Ascending aorta (tissue), 2 donors: ENCODE measurements at regions not wholly inside any gene's neighbourhood (a gene's known extent, or its start where the extent isn't known, plus 50 kb on each side); places are given as distances from the start of the nearest gene placed in this dataset.

Experiments used
- DNase-seq, 2 donors: peaks; one replicate each; pipeline ENCODE4 v3.0.0-alpha.2; 2019; ENCODE audit warnings: low spot score in 2 of 2
- H3K27ac ChIP-seq, 2 donors: fragments of 200-600 bp; sonication (generic); one replicate each; pipeline ENCODE4 v1.5.1; 2016 to 2017; ENCODE audit warnings: mild to moderate bottlenecking in 1 of 2
- H3K27me3 ChIP-seq: fragments of 200-600 bp; sonication (generic); one replicate; pipeline ENCODE4 v1.5.1; 2017
- H3K36me3 ChIP-seq, 2 donors: fragments of 200-600 bp; sonication (generic); one replicate each; pipeline ENCODE4 v1.5.1; 2016
- H3K4me1 ChIP-seq, 2 donors: fragments of 200-600 bp; sonication (generic); one replicate each; pipeline ENCODE4 v1.5.1; 2016 to 2017; ENCODE audit warnings: mild to moderate bottlenecking in 1 of 2
- H3K4me3 ChIP-seq, 2 donors: fragments of 200-600 bp; sonication (generic); one replicate each; pipeline ENCODE4 v1.5.1; 2016 to 2017; ENCODE audit warnings: mild to moderate bottlenecking in 1 of 2
- H3K9me3 ChIP-seq, 2 donors: fragments of 200-600 bp; sonication (generic); one replicate each; pipeline ENCODE4 v1.5.1; 2016
- CTCF ChIP-seq, 3 experiments: fragments of 200-600 bp in 2 of 3; fragments of 450-650 bp in 1 of 3; sonication (generic) in 2 of 3; IDR thresholded peaks; one replicate each; pipeline ENCODE4 v1.5.1; 2016 to 2019; ENCODE audit warnings: antibody characterized with exemption in 3 of 3, mild to moderate bottlenecking in 1 of 3, moderate library complexity in 1 of 3
- intact Hi-C: fragments of 100-400 bp; cut with DNase I; formaldehyde crosslinking; loops from one replicate; pipeline ENCODE4 v1.15.1; 2023

- intact Hi-C loops = no loop called here
- no peak overlapping the region for H3K27ac ChIP-seq
- H3K4me3 ChIP-seq = no peak overlapping the region
- no peaks in the 10 kb centered on the region for H3K36me3 ChIP-seq
- H3K4me1 ChIP-seq = no peaks in the 10 kb centered on the region
- no peaks in the 10 kb centered on the region for H3K27me3 ChIP-seq
- TF ChIP-seq CTCF (IDR thresholded peaks at IDR 0.05) = no peak
- no peaks in the 10 kb centered on the region for H3K9me3 ChIP-seq
- no peak for DNase-seq
Measured at GRCh38 chr5:124628721-124629596, 117.5 kb downstream of the ZNF608 start.

- Histone ChIP-seq H3K27me3 (no peaks in the 10 kb centered on the region), H3K4me3 (no peak overlapping the region), H3K36me3 (no peaks in the 10 kb centered on the region), H3K9me3 (no peaks in the 10 kb centered on the region), H3K4me1 (no peaks in the 10 kb centered on the region), H3K27ac (no peak overlapping the region)
- DNase-seq = no peak
- intact Hi-C loops = no loop called here
- no peak for TF ChIP-seq CTCF (IDR thresholded peaks at IDR 0.05)
Measured at GRCh38 chr5:124627815-124628595, 118.4 kb downstream of the ZNF608 start.

- intact Hi-C loops = no loop called here
- no peaks in the 10 kb centered on the region for H3K4me1 ChIP-seq
- H3K4me3 ChIP-seq = no peak overlapping the region
- DNase-seq = no peak
- H3K27me3 ChIP-seq = no peaks in the 10 kb centered on the region
- TF ChIP-seq CTCF (IDR thresholded peaks at IDR 0.05) = no peak
- H3K9me3 ChIP-seq = no peaks in the 10 kb centered on the region
- no peaks in the 10 kb centered on the region for H3K36me3 ChIP-seq
- no peak overlapping the region for H3K27ac ChIP-seq
Measured at GRCh38 chr5:124626053-124626452, 120.4 kb downstream of the ZNF608 start.

GRCh38 chr5:124623265-124623664, 123.2 kb downstream of the ZNF608 start:
- no peak for DNase-seq
- H3K27me3 ChIP-seq = no peaks in the 10 kb centered on the region
- H3K36me3 ChIP-seq = no peaks in the 10 kb centered on the region
- no peak overlapping the region for H3K4me3 ChIP-seq
- intact Hi-C loops = no loop called here
- no peaks in the 10 kb centered on the region for H3K4me1 ChIP-seq
- H3K27ac ChIP-seq = no peak overlapping the region
- TF ChIP-seq CTCF (IDR thresholded peaks at IDR 0.05) = no peak
- H3K9me3 ChIP-seq = no peaks in the 10 kb centered on the region

- H3K4me1 ChIP-seq = no peaks in the 10 kb centered on the region
- no peaks in the 10 kb centered on the region for H3K9me3 ChIP-seq
- H3K27ac ChIP-seq = no peak overlapping the region
- no peaks in the 10 kb centered on the region for H3K36me3 ChIP-seq
- DNase-seq = no peak
- H3K27me3 ChIP-seq = no peaks in the 10 kb centered on the region
- no peak for TF ChIP-seq CTCF (IDR thresholded peaks at IDR 0.05)
- intact Hi-C loops = no loop called here
- no peak overlapping the region for H3K4me3 ChIP-seq
Measured at GRCh38 chr5:124622851-124623250, 123.6 kb downstream of the ZNF608 start.
